SK-N-SH (cell line): ENCODE measurements at regions not wholly inside any gene's neighbourhood (a gene's known extent, or its start where the extent isn't known, plus 50 kb on each side); places are given as distances from the start of the nearest gene placed in this dataset.

Source experiments
- CTCF ChIP-seq: fragments of 200-600 bp; sonication (generic); IDR thresholded peaks from 2 replicates; pipeline ENCODE4 v1.6.1; 2017; ENCODE audit warnings: antibody characterized with exemption, mild to moderate bottlenecking, moderate library complexity
- ELF1 ChIP-seq: IDR thresholded peaks from 2 replicates; pipeline ENCODE4 v1.4.0; 2012
- EP300 ChIP-seq, 2 experiments: IDR thresholded peaks; 2 replicates each; pipeline versions ENCODE4 v1.4.0 to v1.6.1; 2012; ENCODE audit warnings: borderline replicate concordance in 1 of 2, low read depth in 1 of 2, low read length in 1 of 2
- POLR2AphosphoS5 ChIP-seq: IDR thresholded peaks from 2 replicates; pipeline ENCODE4 v1.6.1; 2012; ENCODE audit warnings: low read depth, low read length
- SIN3A ChIP-seq: IDR thresholded peaks from 2 replicates; pipeline ENCODE4 v1.6.1; 2012; ENCODE audit warnings: low read depth, mild to moderate bottlenecking, low read length, moderate library complexity, borderline replicate concordance
- SMC3 ChIP-seq: IDR thresholded peaks from 2 replicates; pipeline ENCODE4 v1.6.1; 2012; ENCODE audit warnings: low read depth, low read length, improper control_type of control experiment
- USF2 ChIP-seq: fragments of 150-350 bp; IDR thresholded peaks from 2 replicates; pipeline ENCODE4 v1.6.1; 2017; ENCODE audit warnings: antibody characterized with exemption, low read length, low read depth, borderline replicate concordance
- ZBTB33 ChIP-seq: IDR thresholded peaks from 2 replicates; pipeline ENCODE4 v1.4.0; 2012; ENCODE audit warnings: low read depth, borderline replicate concordance

- TF ChIP-seq ZBTB33 (no peak), SIN3A (no peak), SMC3 (no peak), CTCF (no peak), ELF1 (no peak), POLR2AphosphoS5 (no peak), EP300 (IDR thresholded peaks at IDR 0.05; ENCODE audit: borderline replicate concordance in 1 of 2, low read depth in 1 of 2, low read length in 1 of 2) (no peak), USF2 (no peak)
Observed at GRCh38 chrX:77118686-77119085, 328.5 kb upstream of the FGF16 start.
